H1 (cell line): ENCODE measurements at regions not wholly inside any gene's neighbourhood (a gene's known extent, or its start where the extent isn't known, plus 50 kb on each side); places are given as distances from the start of the nearest gene placed in this dataset.

Source experiments
- GTF2F1 ChIP-seq: IDR thresholded peaks from 2 replicates; pipeline ENCODE4 v1.6.1; 2012; ENCODE audit warnings: low read depth, low read length, improper control_type of control experiment, borderline replicate concordance
- POLR2A ChIP-seq, 2 experiments: IDR thresholded peaks; 1 replicate in 1 of 2; 2 replicates in 1 of 2; pipeline ENCODE4 v1.6.1; 2011; ENCODE audit warnings: low read depth in 2 of 2, low read length in 2 of 2, mild to moderate bottlenecking in 2 of 2; ENCODE audit errors: control extremely low read depth in 1 of 2
- RNF2 ChIP-seq: fragments of 200-900, 300-1000 bp; sonication (generic); IDR thresholded peaks from 2 replicates; pipeline ENCODE4 v1.7.1; 2016; ENCODE audit warnings: borderline replicate concordance, low read depth, mild to moderate bottlenecking, antibody characterized with exemption, low read length; ENCODE audit not compliant: poor library complexity, severe bottlenecking; ENCODE audit errors: missing control alignments
- TF ChIP-seq, protein P1 (sequence below), 3 experiments: IDR thresholded peaks; 1 replicate in 2 of 3; 2 replicates in 1 of 3; pipeline versions ENCODE4 v1.5.1 to v1.6.1; 2011; ENCODE audit warnings: low read length in 3 of 3, mild to moderate bottlenecking in 3 of 3, inconsistent platforms in 2 of 3, low read depth in 1 of 3, moderate library complexity in 1 of 3; ENCODE audit not compliant: insufficient read depth in 1 of 3; ENCODE audit errors: control extremely low read depth in 1 of 3

DNA sequence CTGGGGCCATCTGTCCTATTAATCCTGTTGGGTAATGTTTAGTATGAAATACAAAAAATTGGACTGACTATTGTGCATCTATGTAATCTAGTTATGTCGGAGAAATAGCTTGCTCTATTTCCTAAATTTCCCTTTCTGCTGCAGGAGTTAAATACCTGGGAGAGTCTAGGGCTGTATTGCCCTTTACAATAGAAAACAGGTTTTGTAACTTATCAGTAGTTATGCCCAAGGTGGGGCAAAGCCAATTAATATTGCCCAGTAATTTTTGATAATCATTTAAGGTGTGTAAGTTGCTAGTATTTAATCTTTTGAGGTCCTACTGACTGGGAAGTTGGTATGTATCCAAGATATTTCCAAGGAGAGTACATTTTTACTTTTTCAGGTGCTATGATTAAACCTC, 838.1 kb downstream of the DACH1 start:
- TF ChIP-seq RNF2 (no peak), POLR2A (IDR thresholded peaks at IDR 0.05; ENCODE audit: control extremely low read depth in 1 of 2, low read depth in 2 of 2, low read length in 2 of 2) (no peak), GTF2F1 (no peak)
- TF ChIP-seq, protein P1, sequence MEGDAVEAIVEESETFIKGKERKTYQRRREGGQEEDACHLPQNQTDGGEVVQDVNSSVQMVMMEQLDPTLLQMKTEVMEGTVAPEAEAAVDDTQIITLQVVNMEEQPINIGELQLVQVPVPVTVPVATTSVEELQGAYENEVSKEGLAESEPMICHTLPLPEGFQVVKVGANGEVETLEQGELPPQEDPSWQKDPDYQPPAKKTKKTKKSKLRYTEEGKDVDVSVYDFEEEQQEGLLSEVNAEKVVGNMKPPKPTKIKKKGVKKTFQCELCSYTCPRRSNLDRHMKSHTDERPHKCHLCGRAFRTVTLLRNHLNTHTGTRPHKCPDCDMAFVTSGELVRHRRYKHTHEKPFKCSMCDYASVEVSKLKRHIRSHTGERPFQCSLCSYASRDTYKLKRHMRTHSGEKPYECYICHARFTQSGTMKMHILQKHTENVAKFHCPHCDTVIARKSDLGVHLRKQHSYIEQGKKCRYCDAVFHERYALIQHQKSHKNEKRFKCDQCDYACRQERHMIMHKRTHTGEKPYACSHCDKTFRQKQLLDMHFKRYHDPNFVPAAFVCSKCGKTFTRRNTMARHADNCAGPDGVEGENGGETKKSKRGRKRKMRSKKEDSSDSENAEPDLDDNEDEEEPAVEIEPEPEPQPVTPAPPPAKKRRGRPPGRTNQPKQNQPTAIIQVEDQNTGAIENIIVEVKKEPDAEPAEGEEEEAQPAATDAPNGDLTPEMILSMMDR (IDR thresholded peaks at IDR 0.05; ENCODE audit: control extremely low read depth in 1 of 3, insufficient read depth in 1 of 3, low read depth in 1 of 3, low read length in 3 of 3) = no peak
